BJ (cell line): ENCODE measurements at regions not wholly inside any gene's neighbourhood (a gene's known extent, or its start where the extent isn't known, plus 50 kb on each side); places are given as distances from the start of the nearest gene placed in this dataset.

Experiments
- CTCF ChIA-PET: fragments of 350-600 bp; formaldehyde crosslinking; extraction: SDS; loops from one replicate; lab custom pipeline; 2021; ENCODE audit warnings: antibody characterized with exemption, inconsistent platforms; lab: Yijun Ruan, JAX
- POLR2A ChIA-PET: fragments of 300-600 bp; sonication (Branson Sonifier 250); formaldehyde crosslinking; extraction: SDS; loops from one replicate; lab custom pipeline; 2021; ENCODE audit warnings: antibody characterized with exemption; lab: Charles Lee
- DNase-seq: peaks from one replicate; pipeline ENCODE4 v3.0.0-alpha.2; 2011; ENCODE audit warnings: low read depth
- H3K27me3 ChIP-seq: 2 replicates; pipeline ENCODE4 v1.6.0; 2011; ENCODE audit warnings: low read length; ENCODE audit not compliant: control insufficient read depth, insufficient read depth
- H3K36me3 ChIP-seq: 2 replicates; pipeline ENCODE4 v1.5.1; 2011; ENCODE audit warnings: low read length; ENCODE audit not compliant: control insufficient read depth, insufficient read depth
- H3K4me3 ChIP-seq: 2 replicates; pipeline ENCODE4 v1.5.1; 2011; ENCODE audit warnings: low read depth, mild to moderate bottlenecking, control low read depth, low read length
- CTCF ChIP-seq: IDR thresholded peaks from 2 replicates; pipeline ENCODE4 v1.5.1; 2011; ENCODE audit warnings: low read depth, mild to moderate bottlenecking, control low read depth, inconsistent platforms, low read length, moderate library complexity; ENCODE audit not compliant: insufficient read depth

DNA sequence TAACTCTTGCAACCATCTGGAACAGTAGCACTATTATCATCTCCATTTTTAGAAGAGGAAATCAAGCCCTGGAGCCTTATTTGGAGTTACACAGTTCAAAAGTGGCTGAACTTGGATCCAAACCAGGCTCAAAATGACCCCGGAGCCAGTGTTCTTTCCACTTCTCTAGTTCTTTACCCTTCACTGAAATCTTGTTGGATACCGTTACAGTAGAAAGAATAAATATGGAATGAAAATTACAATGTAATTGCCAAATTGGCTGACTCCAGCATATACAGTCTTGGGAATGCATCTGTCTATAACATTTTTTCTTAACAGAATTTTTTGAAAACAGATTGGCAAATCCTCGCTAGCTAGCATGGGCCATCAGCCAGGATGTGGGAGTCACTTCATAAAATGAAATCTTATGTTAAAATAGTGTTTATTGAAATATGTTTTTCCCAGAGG lies 261.4 kb downstream of the CTH start:
- Histone ChIP-seq H3K27me3 (no peaks in the 10 kb centered on the region), H3K36me3 (no peaks in the 10 kb centered on the region), H3K4me3 (no peak overlapping the region)
- CTCF ChIA-PET = interaction anchor here (1.7 kb wide), 1 partner anchor 13 kb away, joined by 6 read pairs; no protein-coding TSS in a partner anchor
- POLR2A ChIA-PET = no interaction called here
- TF ChIP-seq CTCF = no peak
- no peak for DNase-seq

- H3K27me3 ChIP-seq = no peaks in the 10 kb centered on the region
- no peak for TF ChIP-seq CTCF
- ChIA-PET CTCF (interaction anchor here (1.1 to 1.5 kb wide), 2 partner anchors 10 to 25 kb away, joined by 3 to 4 read pairs; no protein-coding TSS in a partner anchor), POLR2A (no interaction called here)
- no peaks in the 10 kb centered on the region for H3K36me3 ChIP-seq
- H3K4me3 ChIP-seq = no peak overlapping the region
- DNase-seq = no peak
Observed at GRCh38 chr1:70674941-70675685, 264.0 kb downstream of the CTH start.

- H3K27me3 ChIP-seq = no peaks in the 10 kb centered on the region
- no peak for DNase-seq
Observed at GRCh38 chr1:70675737-70676156, 264.7 kb downstream of the CTH start.

DNA sequence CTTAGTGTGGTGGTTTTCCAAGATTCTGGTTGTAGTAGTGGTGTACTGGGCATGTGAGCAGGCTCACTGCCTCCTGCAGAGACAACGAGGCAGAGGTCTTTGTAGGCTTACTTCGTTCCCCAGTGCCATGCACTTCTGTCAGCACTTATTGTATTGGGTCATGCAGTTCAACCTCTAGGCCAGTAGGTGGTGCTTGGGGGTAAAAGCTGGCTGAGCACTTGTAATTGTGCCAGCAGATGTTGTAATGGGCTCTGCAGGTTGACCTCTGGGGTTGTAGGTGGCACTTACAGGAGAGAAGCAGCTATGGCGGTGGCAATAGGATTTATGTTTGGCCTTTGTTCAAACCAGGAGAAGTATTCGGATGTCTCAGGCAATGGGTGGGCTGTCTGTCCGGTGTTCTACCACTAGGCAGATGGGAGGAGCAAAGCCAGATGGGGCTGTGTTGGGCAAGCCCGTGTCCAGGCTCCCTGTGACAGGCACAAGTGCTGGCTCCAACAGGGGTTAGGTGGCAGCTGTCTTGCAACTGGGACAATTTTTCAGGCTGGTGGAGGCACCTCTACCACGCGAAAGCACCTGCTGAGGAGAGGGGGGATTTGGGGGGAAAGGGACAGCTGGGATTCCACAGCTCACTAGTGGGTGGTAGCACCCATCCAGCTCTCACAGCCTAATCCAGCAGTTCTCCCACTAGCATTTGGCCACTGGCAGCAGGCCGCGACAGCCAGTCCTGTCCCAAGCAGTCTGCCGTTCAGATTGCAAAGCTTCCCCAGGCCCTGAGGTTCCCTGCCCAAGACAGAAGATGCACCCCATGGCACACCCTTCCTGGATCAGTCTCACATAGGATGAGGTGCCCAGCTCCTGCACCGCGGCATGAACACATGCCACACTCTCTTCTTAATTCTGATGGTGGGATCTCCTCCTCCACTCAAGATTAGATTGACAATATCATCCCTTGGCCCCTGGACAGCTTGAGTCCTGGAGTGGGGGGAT lies 274.5 kb downstream of the CTH start:
- DNase-seq = no peak
- no peak overlapping the region for H3K4me3 ChIP-seq
- POLR2A ChIA-PET = no interaction called here
- no peaks in the 10 kb centered on the region for H3K27me3 ChIP-seq
- CTCF ChIA-PET = interaction anchor here (0.8 to 4.2 kb wide), 11 partner anchors 8 to 363 kb away, joined by 3 to 39 read pairs (median 4); partner anchors contain the start of gene PTGER3
- H3K36me3 ChIP-seq = no peaks in the 10 kb centered on the region
- peak; percentile 87 for TF ChIP-seq CTCF

More at GRCh38 chr1:70675737-70676156, 264.7 kb downstream of the CTH start:
- CTCF ChIA-PET = interaction anchor here (1.1 kb wide), 1 partner anchor 24 kb away, joined by 3 read pairs; no protein-coding TSS in a partner anchor
- no peaks in the 10 kb centered on the region for H3K36me3 ChIP-seq
- TF ChIP-seq CTCF = no peak
- H3K4me3 ChIP-seq = no peak overlapping the region
- POLR2A ChIA-PET = no interaction called here
